ENCODE measurements at regions not wholly inside any gene's neighbourhood (a gene's known extent, or its start where the extent isn't known, plus 50 kb on each side); places are given as distances from the start of the nearest gene placed in this dataset.

DNA sequence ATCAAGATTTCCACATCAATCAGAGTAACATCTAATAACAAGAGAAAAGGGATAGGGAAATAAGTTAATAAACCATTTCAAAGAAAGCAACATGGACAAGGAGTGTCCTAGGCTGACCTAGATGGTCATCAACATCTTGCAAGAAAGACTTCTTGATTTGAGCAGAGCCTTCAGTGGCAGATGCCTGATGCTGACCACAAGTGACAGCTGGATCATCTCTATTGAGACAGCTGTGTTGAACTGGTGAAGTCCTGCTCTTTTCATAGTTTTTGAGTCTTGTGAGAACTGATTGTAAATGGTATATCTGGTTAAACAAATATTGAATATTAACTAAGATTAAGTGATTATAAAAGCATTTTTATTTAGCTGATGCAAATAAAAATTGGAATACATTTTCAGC lies 1083.6 kb upstream of the LRFN5 start:
- H3K9ac ChIP-seq (ENCODE audit: extremely low read depth, insufficient read length, low read length), result no peak overlapping the region
- no peak overlapping the region for H2BK12ac ChIP-seq (ENCODE audit: insufficient read length, low read depth, low read length)
- no peak overlapping the region for H3K23ac ChIP-seq (ENCODE audit: insufficient read length, low read depth, low read length)
- no peak overlapping the region for H3K4me2 ChIP-seq (ENCODE audit: insufficient read depth, insufficient read length, low read length)
- no peak overlapping the region for H3K14ac ChIP-seq (ENCODE audit: insufficient read depth, low read length)
- H3K9me3 Mint-ChIP-seq, result no peaks in the 10 kb centered on the region; a peak in 1 of 5 replicates
- no peaks in the 10 kb centered on the region for H3K27me3 Mint-ChIP-seq (ENCODE audit: low read depth)
- no peaks in the 10 kb centered on the region for H4K20me1 ChIP-seq (ENCODE audit: control insufficient read depth, insufficient read depth, insufficient read length)
- no peak overlapping the region for H3K27ac ChIP-seq (ENCODE audit: insufficient read length, low read depth, low read length)
- H2BK120ac ChIP-seq (ENCODE audit: low read depth, low read length, poor library complexity, severe bottlenecking), result no peak overlapping the region
- no peaks in the 10 kb centered on the region for H3K79me1 ChIP-seq (ENCODE audit: insufficient read depth, low read depth, low read length, poor library complexity, severe bottlenecking)
- no peaks in the 10 kb centered on the region for H3K36me3 Mint-ChIP-seq (ENCODE audit: insufficient read depth in 1 of 3, low read depth in 3 of 3)
- H3K18ac ChIP-seq (ENCODE audit: insufficient read length, low read depth, low read length), result no peak overlapping the region
- H4K91ac ChIP-seq (ENCODE audit: insufficient read length, low read depth, low read length), result no peak overlapping the region
- no peak overlapping the region for H3K4me3 Mint-ChIP-seq
- no peak overlapping the region for H3T11ph ChIP-seq (ENCODE audit: low read length)
- no peak for DNase-seq
- H2BK5ac ChIP-seq (ENCODE audit: insufficient read length, low read length), result no peak overlapping the region
- H3K27ac Mint-ChIP-seq, result no peak overlapping the region
- H3K4me1 Mint-ChIP-seq, result 0 out of 4 replicates have a peak, but pooled peaks cover 0 to 4% of the 10 kb centered on the region in 2 experiments
- no peaks in the 10 kb centered on the region; the same call in 1 of the 2 replicates for H3K4me1 ChIP-seq (ENCODE audit: insufficient read depth, low read length)
- H2BK15ac ChIP-seq (ENCODE audit: low read depth, low read length), result no peak overlapping the region
- no peak overlapping the region for H3K4ac ChIP-seq (ENCODE audit: low read depth, low read length)
- no peak overlapping the region for H2BK20ac ChIP-seq (ENCODE audit: low read depth, low read length, poor library complexity, severe bottlenecking)
- H3K79me2 ChIP-seq (ENCODE audit: insufficient read depth, low read length), result no peaks in the 10 kb centered on the region
- no peaks in the 10 kb centered on the region for H3K27me3 ChIP-seq (ENCODE audit: insufficient read depth, low read length)
- H4K5ac ChIP-seq (ENCODE audit: insufficient read length, low read depth, low read length), result no peak overlapping the region
- no peak overlapping the region for H2AK5ac ChIP-seq (ENCODE audit: insufficient read length, low read length)
- H4K8ac ChIP-seq (replicated peaks; ENCODE audit: insufficient read length, low read depth, low read length), result no peak overlapping the region
- H3K56ac ChIP-seq (ENCODE audit: insufficient read length, low read depth, low read length), result no peak overlapping the region
- H2AFZ ChIP-seq (ENCODE audit: low read length), result no peak overlapping the region
- no peaks in the 10 kb centered on the region for H3K9me3 ChIP-seq (ENCODE audit: control insufficient read depth, low read depth, low read length)
- TF ChIP-seq, protein P1, sequence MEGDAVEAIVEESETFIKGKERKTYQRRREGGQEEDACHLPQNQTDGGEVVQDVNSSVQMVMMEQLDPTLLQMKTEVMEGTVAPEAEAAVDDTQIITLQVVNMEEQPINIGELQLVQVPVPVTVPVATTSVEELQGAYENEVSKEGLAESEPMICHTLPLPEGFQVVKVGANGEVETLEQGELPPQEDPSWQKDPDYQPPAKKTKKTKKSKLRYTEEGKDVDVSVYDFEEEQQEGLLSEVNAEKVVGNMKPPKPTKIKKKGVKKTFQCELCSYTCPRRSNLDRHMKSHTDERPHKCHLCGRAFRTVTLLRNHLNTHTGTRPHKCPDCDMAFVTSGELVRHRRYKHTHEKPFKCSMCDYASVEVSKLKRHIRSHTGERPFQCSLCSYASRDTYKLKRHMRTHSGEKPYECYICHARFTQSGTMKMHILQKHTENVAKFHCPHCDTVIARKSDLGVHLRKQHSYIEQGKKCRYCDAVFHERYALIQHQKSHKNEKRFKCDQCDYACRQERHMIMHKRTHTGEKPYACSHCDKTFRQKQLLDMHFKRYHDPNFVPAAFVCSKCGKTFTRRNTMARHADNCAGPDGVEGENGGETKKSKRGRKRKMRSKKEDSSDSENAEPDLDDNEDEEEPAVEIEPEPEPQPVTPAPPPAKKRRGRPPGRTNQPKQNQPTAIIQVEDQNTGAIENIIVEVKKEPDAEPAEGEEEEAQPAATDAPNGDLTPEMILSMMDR (conservative IDR thresholded peaks at IDR 0.05), result no peak
- H3K23me2 ChIP-seq (ENCODE audit: insufficient read length, low read depth, low read length, poor library complexity, severe bottlenecking), result no peaks in the 10 kb centered on the region
